ENCODE measurements at regions not wholly inside any gene's neighbourhood (a gene's known extent, or its start where the extent isn't known, plus 50 kb on each side); places are given as distances from the start of the nearest gene placed in this dataset.

DNA sequence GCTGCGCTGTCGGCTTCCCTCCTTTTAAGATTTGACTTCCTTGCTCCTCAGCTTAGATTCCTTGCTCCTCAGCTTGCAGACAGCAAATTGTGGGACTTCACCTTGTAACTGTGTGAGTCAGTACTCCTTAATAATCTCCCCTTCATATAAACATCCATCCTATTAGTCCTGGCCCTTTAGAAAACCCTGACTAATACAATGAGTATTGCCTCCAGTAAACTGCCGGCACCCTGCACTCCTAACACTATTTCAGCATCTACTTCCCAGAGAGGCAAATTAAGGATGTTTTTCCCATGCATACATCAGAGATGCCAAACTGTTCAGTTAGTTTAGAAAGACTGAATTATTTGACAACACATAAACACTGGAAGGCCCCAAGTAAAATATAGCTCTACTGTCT, 611.3 kb upstream of the TMEM132C start:
- TF ChIP-seq, protein P1, sequence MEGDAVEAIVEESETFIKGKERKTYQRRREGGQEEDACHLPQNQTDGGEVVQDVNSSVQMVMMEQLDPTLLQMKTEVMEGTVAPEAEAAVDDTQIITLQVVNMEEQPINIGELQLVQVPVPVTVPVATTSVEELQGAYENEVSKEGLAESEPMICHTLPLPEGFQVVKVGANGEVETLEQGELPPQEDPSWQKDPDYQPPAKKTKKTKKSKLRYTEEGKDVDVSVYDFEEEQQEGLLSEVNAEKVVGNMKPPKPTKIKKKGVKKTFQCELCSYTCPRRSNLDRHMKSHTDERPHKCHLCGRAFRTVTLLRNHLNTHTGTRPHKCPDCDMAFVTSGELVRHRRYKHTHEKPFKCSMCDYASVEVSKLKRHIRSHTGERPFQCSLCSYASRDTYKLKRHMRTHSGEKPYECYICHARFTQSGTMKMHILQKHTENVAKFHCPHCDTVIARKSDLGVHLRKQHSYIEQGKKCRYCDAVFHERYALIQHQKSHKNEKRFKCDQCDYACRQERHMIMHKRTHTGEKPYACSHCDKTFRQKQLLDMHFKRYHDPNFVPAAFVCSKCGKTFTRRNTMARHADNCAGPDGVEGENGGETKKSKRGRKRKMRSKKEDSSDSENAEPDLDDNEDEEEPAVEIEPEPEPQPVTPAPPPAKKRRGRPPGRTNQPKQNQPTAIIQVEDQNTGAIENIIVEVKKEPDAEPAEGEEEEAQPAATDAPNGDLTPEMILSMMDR (IDR thresholded peaks at IDR 0.05): no peak
- TF ChIP-seq POLR2AphosphoS5 (IDR thresholded peaks at IDR 0.05) (no peak), POLR2A (IDR thresholded peaks at IDR 0.05) (no peak)

All from prostate gland (tissue), 2 donors.